ENCODE measurements at regions not wholly inside any gene's neighbourhood (a gene's known extent, or its start where the extent isn't known, plus 50 kb on each side); places are given as distances from the start of the nearest gene placed in this dataset.

- no peak overlapping the region for H3K4ac ChIP-seq (ENCODE audit: low read depth, low read length)
- H3K4me1 ChIP-seq (ENCODE audit: insufficient read depth, low read length): no peaks in the 10 kb centered on the region
Observed at GRCh38 chr18:29879763-29880162, 1162.8 kb downstream of the DSC3 start.

More at GRCh38 chr18:29879763-29880162, 1162.8 kb downstream of the DSC3 start:
- Histone ChIP-seq H3K27ac (ENCODE audit: insufficient read length, low read depth, low read length) (no peak overlapping the region), H2BK5ac (ENCODE audit: insufficient read length, low read length) (no peak overlapping the region), H3K23ac (ENCODE audit: insufficient read length, low read depth, low read length) (no peak overlapping the region), H3K56ac (ENCODE audit: insufficient read length, low read depth, low read length) (no peak overlapping the region), H3K79me2 (ENCODE audit: insufficient read depth, low read length) (no peaks in the 10 kb centered on the region), H2BK12ac (ENCODE audit: insufficient read length, low read depth, low read length) (no peak overlapping the region), H3K9ac (ENCODE audit: extremely low read depth, insufficient read length, low read length) (no peak overlapping the region), H2AK5ac (ENCODE audit: insufficient read length, low read length) (no peak overlapping the region), H4K5ac (ENCODE audit: insufficient read length, low read depth, low read length) (no peak overlapping the region), H3K27me3 (ENCODE audit: insufficient read depth, low read length) (no peaks in the 10 kb centered on the region), H3T11ph (ENCODE audit: low read length) (no peak overlapping the region), H4K20me1 (ENCODE audit: control insufficient read depth, insufficient read depth, insufficient read length) (no peaks in the 10 kb centered on the region), H2BK15ac (ENCODE audit: low read depth, low read length) (no peak overlapping the region), H3K14ac (ENCODE audit: insufficient read depth, low read length) (no peak overlapping the region), H3K79me1 (ENCODE audit: insufficient read depth, low read depth, low read length, poor library complexity, severe bottlenecking) (no peaks in the 10 kb centered on the region), H3K4me2 (ENCODE audit: insufficient read depth, insufficient read length, low read length) (no peak overlapping the region), H2AFZ (ENCODE audit: low read length) (no peak overlapping the region), H2BK20ac (ENCODE audit: low read depth, low read length, poor library complexity, severe bottlenecking) (no peak overlapping the region), H3K9me3 (ENCODE audit: control insufficient read depth, low read depth, low read length) (no peaks in the 10 kb centered on the region), H2BK120ac (ENCODE audit: low read depth, low read length, poor library complexity, severe bottlenecking) (no peak overlapping the region), H4K8ac (replicated peaks; ENCODE audit: insufficient read length, low read depth, low read length) (no peak overlapping the region), H3K18ac (ENCODE audit: insufficient read length, low read depth, low read length) (no peak overlapping the region), H3K23me2 (ENCODE audit: insufficient read length, low read depth, low read length, poor library complexity, severe bottlenecking) (no peaks in the 10 kb centered on the region), H4K91ac (ENCODE audit: insufficient read length, low read depth, low read length) (no peak overlapping the region)
- TF ChIP-seq, protein P1, sequence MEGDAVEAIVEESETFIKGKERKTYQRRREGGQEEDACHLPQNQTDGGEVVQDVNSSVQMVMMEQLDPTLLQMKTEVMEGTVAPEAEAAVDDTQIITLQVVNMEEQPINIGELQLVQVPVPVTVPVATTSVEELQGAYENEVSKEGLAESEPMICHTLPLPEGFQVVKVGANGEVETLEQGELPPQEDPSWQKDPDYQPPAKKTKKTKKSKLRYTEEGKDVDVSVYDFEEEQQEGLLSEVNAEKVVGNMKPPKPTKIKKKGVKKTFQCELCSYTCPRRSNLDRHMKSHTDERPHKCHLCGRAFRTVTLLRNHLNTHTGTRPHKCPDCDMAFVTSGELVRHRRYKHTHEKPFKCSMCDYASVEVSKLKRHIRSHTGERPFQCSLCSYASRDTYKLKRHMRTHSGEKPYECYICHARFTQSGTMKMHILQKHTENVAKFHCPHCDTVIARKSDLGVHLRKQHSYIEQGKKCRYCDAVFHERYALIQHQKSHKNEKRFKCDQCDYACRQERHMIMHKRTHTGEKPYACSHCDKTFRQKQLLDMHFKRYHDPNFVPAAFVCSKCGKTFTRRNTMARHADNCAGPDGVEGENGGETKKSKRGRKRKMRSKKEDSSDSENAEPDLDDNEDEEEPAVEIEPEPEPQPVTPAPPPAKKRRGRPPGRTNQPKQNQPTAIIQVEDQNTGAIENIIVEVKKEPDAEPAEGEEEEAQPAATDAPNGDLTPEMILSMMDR (conservative IDR thresholded peaks at IDR 0.05): peak; percentile 55; the same call in 2 of the 3 replicates
- Mint-ChIP-seq H3K36me3 (ENCODE audit: insufficient read depth in 1 of 3, low read depth in 3 of 3) (peaks cover 0 to 11% (median 4%) of the 10 kb centered on the region in 3 experiments; a peak in 6 of 7 replicates), H3K27me3 (ENCODE audit: low read depth) (no peaks in the 10 kb centered on the region), H3K27ac (peak overlapping the region in 1 of 3 experiments; percentile 25; a peak in 1 of 7 replicates), H3K9me3 (peaks cover 7 to 11% of the 10 kb centered on the region in 2 experiments; a peak in 4 of 5 replicates), H3K4me1 (no peaks in the 10 kb centered on the region), H3K4me3 (no peak overlapping the region)
- no CpG with 5 or more reads among the region's 2 CpGs for WGBS (ENCODE audit: extremely low coverage, insufficient read length, low lambda C conversion rate)
- DNase-seq: peak; percentile 46
